K562 (cell line): ENCODE measurements at regions not wholly inside any gene's neighbourhood (a gene's known extent, or its start where the extent isn't known, plus 50 kb on each side); places are given as distances from the start of the nearest gene placed in this dataset.

Experiments
- ATAC-seq: fragments of 200-7000 bp; cut with Tn5 transposase; 3 replicates; pipeline ENCODE4 v1.9.1; 2020; ENCODE audit warnings: moderate library complexity
- BruUV-seq: library from RNA; stranded (reverse); fragments of 400-500 nt; replicated peaks from 2 replicates; lab custom pipeline; 2021; lab: Mats Ljungman, UMichigan
- CTCF ChIA-PET: fragments of 300-600 bp; formaldehyde crosslinking; extraction: SDS; loops from one replicate; lab custom pipeline; 2021; ENCODE audit warnings: low intra/inter-chr PET ratio; lab: Yijun Ruan, JAX
- POLR2A ChIA-PET: fragments of 300-600, 350-650 bp; sonication (Branson Sonifier 250); formaldehyde crosslinking; extraction: SDS; loops from one replicate; lab custom pipeline; 2021; ENCODE audit warnings: antibody characterized with exemption, inconsistent platforms; lab: Yijun Ruan, JAX
- DNase-seq, 4 experiments: peaks; one replicate each; pipeline versions ENCODE4 v3.0.0 to v3.0.0-alpha.2; 2011 to 2018; ENCODE audit warnings: low spot score in 3 of 4, mixed read lengths in 3 of 4; ENCODE audit errors: extremely low read depth in 1 of 4
- FAIRE-seq: peaks from 2 replicates; lab custom pipeline; 2011; peaks lifted over from hg19 to GRCh38; lab: Jason Lieb, UNC
- H2AFZ ChIP-seq: 2 replicates; pipeline ENCODE4 v1.6.0; 2011; ENCODE audit warnings: low read depth, low read length, control low read depth, inconsistent platforms
- H3K27ac ChIP-seq: fragments of 200-600 bp; 3 replicates; pipeline ENCODE4 v1.8.0; 2011; ENCODE audit warnings: low read depth, mild to moderate bottlenecking, control low read depth, inconsistent platforms, low read length, moderate library complexity, mixed read lengths; ENCODE audit errors: extremely low read depth
- H3K27me3 ChIP-seq, 2 experiments: fragments of 300-600 bp in 1 of 2; 2 replicates in 1 of 2; 3 replicates in 1 of 2; pipeline versions ENCODE4 v1.6.0 to v1.8.0; 2011; ENCODE audit warnings: inconsistent platforms in 2 of 2, low read length in 2 of 2, mild to moderate bottlenecking in 1 of 2, mixed read lengths in 1 of 2, moderate library complexity in 1 of 2; ENCODE audit not compliant: control insufficient read depth in 2 of 2, insufficient read depth in 2 of 2
- H3K36me3 ChIP-seq: fragments of 300-600 bp; 3 replicates; pipeline ENCODE4 v1.8.0; 2011; ENCODE audit warnings: mild to moderate bottlenecking, low read length, inconsistent platforms; ENCODE audit not compliant: control insufficient read depth, insufficient read depth
- H3K4me1 ChIP-seq, 2 experiments: fragments of 200-600 bp in 1 of 2; replicated peaks in 1 of 2; 2 replicates in 1 of 2; 3 replicates in 1 of 2; pipeline versions ENCODE4 v1.5.1 to v1.8.0; 2011; ENCODE audit warnings: inconsistent platforms in 2 of 2, low read length in 2 of 2, mild to moderate bottlenecking in 1 of 2, mixed read lengths in 1 of 2, moderate library complexity in 1 of 2; ENCODE audit not compliant: control insufficient read depth in 2 of 2, insufficient read depth in 2 of 2
- H3K4me2 ChIP-seq: 2 replicates; pipeline ENCODE4 v1.6.1; 2011; ENCODE audit warnings: low read length, control low read depth, inconsistent platforms, mixed read lengths; ENCODE audit not compliant: insufficient read depth
- H3K4me3 ChIP-seq: fragments of 200-600 bp; sonication (generic), shearing (Covaris generic); 2 replicates; pipeline ENCODE4 v1.5.1; 2016; ENCODE audit warnings: control low read depth, inconsistent platforms
- H3K79me2 ChIP-seq: fragments of 200-600 bp; 3 replicates; pipeline ENCODE4 v1.8.0; 2011; ENCODE audit warnings: low read length, inconsistent platforms; ENCODE audit not compliant: control insufficient read depth, insufficient read depth
- H3K9ac ChIP-seq, 2 experiments: 2 replicates each; pipeline versions ENCODE4 v1.6.0 to v1.6.1; 2011; ENCODE audit warnings: low read depth in 2 of 2, low read length in 2 of 2, control low read depth in 1 of 2, inconsistent platforms in 1 of 2, mild to moderate bottlenecking in 1 of 2, mixed read lengths in 1 of 2; ENCODE audit not compliant: insufficient read depth in 1 of 2
- H3K9me1 ChIP-seq: one replicate; pipeline ENCODE4 v1.6.0; 2011; ENCODE audit warnings: inconsistent platforms, mild to moderate bottlenecking, low read length, moderate library complexity; ENCODE audit not compliant: control insufficient read depth, insufficient read depth
- H3K9me3 ChIP-seq: replicated peaks from 2 replicates; pipeline ENCODE4 v1.5.1; 2011; ENCODE audit warnings: low read depth, low read length, inconsistent platforms; ENCODE audit not compliant: control insufficient read depth, insufficient read depth
- H4K20me1 ChIP-seq: replicated peaks from 2 replicates; pipeline ENCODE4 v1.6.1; 2011; ENCODE audit warnings: low read length, inconsistent platforms, mixed read lengths; ENCODE audit not compliant: control insufficient read depth, insufficient read depth
- ETV5 ChIP-seq: sonication (generic); formaldehyde crosslinking; IDR thresholded peaks from 2 replicates; pipeline ENCODE4 v1.4.0; 2020; ENCODE audit warnings: low read depth, mild to moderate bottlenecking, missing genetic modification reagents
- FOXJ3 ChIP-seq: sonication (generic); formaldehyde crosslinking; IDR thresholded peaks from 2 replicates; pipeline ENCODE4 v1.4.0; 2020; ENCODE audit warnings: mild to moderate bottlenecking, missing genetic modification reagents
- GTF3C2 ChIP-seq: IDR thresholded peaks from 3 replicates; pipeline ENCODE4 v1.6.1; 2011; ENCODE audit warnings: borderline replicate concordance, mild to moderate bottlenecking, moderate library complexity; ENCODE audit not compliant: insufficient read length; ENCODE audit errors: extremely low read depth
- MEF2D ChIP-seq: conservative IDR thresholded peaks from 2 replicates; pipeline ENCODE4 v1.6.1; 2016; ENCODE audit warnings: low read depth, missing genetic modification characterization, missing compliant biosample characterization
- PATZ1 ChIP-seq: fragments of 250-450 bp; sonication (Bioruptor Pico); IDR thresholded peaks from 2 replicates; pipeline ENCODE4 v1.5.0; 2020; ENCODE audit warnings: mild to moderate bottlenecking, borderline replicate concordance
- POLR2G ChIP-seq: fragments of 200-400 bp; formaldehyde crosslinking; IDR thresholded peaks from 2 replicates; pipeline ENCODE4 v1.6.1; 2017; ENCODE audit warnings: low read depth, mild to moderate bottlenecking, antibody characterized with exemption, low read length, moderate library complexity
- PTRF ChIP-seq: fragments of 450-650 bp; IDR thresholded peaks from 2 replicates; pipeline ENCODE4 v1.6.1; 2016; ENCODE audit warnings: mild to moderate bottlenecking, missing genetic modification characterization, missing compliant biosample characterization
- PTTG1 ChIP-seq: fragments of 450-650 bp; IDR thresholded peaks from 2 replicates; pipeline ENCODE4 v1.6.1; 2016; ENCODE audit warnings: low read depth, mild to moderate bottlenecking, missing genetic modification characterization, missing compliant biosample characterization
- RAD21 ChIP-seq, 2 experiments: fragments of 250-450 bp in 1 of 2; fragments of 450-650 bp in 1 of 2; sonication (Bioruptor Pico) in 1 of 2; formaldehyde crosslinking in 1 of 2; IDR thresholded peaks in 1 of 2; conservative IDR thresholded peaks in 1 of 2; 2 replicates each; pipeline versions ENCODE4 v1.4.0 to v1.8.0; 2020 to 2022; ENCODE audit warnings: mild to moderate bottlenecking in 2 of 2, moderate library complexity in 1 of 2
- YY1 ChIP-seq, 3 experiments: IDR thresholded peaks; 2 replicates each; pipeline ENCODE4 v1.6.1; 2011; ENCODE audit warnings: low read length in 2 of 3, mild to moderate bottlenecking in 2 of 3, moderate library complexity in 2 of 3, borderline replicate concordance in 1 of 3, control low read depth in 1 of 3, low read depth in 1 of 3; ENCODE audit not compliant: insufficient read depth in 3 of 3, insufficient replicate concordance in 2 of 3, control insufficient read depth in 1 of 3, insufficient read length in 1 of 3; ENCODE audit errors: extremely low read depth in 1 of 3
- ZFX ChIP-seq: sonication (generic); formaldehyde crosslinking; IDR thresholded peaks from 2 replicates; pipeline ENCODE4 v1.8.0; 2022; ENCODE audit warnings: mild to moderate bottlenecking, missing genetic modification reagents, moderate library complexity
- ZHX1 ChIP-seq: fragments of 150-350 bp; conservative IDR thresholded peaks from 2 replicates; pipeline ENCODE4 v1.6.1; 2014; ENCODE audit warnings: low read length
- ZNF408 ChIP-seq: fragments of 250-450 bp; sonication (Bioruptor Pico); IDR thresholded peaks from 2 replicates; pipeline ENCODE4 v1.4.0; 2020; ENCODE audit warnings: low read depth, mild to moderate bottlenecking, moderate library complexity
- ZNF76 ChIP-seq: fragments of 250-450 bp; sonication (Bioruptor Pico); IDR thresholded peaks from 2 replicates; pipeline ENCODE4 v1.4.0; 2020; ENCODE audit warnings: mild to moderate bottlenecking, moderate library complexity, borderline replicate concordance
- WGBS: fragments of 100-300 bp; shearing (Covaris generic); methylation state at CpG from one replicate; pipeline ENCODE4 v1.1.6; 2016; ENCODE audit warnings: low coverage, mixed read lengths; ENCODE audit not compliant: insufficient coverage; ENCODE audit errors: missing lambda C conversion rate; 5-methylcytosine and 5-hydroxymethylcytosine counted together
- in situ Hi-C: fragments of 300-500 bp; cut with MboI; formaldehyde crosslinking; loops from 4 replicates; pipeline ENCODE4 v1.15.0; 2018; ENCODE audit warnings: inconsistent platforms, mixed read lengths
- intact Hi-C: fragments of 100-400 bp; cut with micrococcal nuclease; formaldehyde crosslinking; loops from 2 replicates; pipeline ENCODE4 v1.14.2; 2022

- no peak for DNase-seq
- in situ Hi-C loops (no loop called here), intact Hi-C loops (no loop called here)
- H3K79me2 ChIP-seq: no peaks in the 10 kb centered on the region
- POLR2A ChIA-PET: no interaction called here
- H3K9ac ChIP-seq: no peak overlapping the region
- no peaks in the 10 kb centered on the region for H3K4me1 ChIP-seq
- ATAC-seq: no peak
- no peaks in the 10 kb centered on the region for H3K9me3 ChIP-seq
- H3K27me3 ChIP-seq: no peaks in the 10 kb centered on the region
- FAIRE-seq: no peak
- WGBS: 0% methylated on average over 5 of the region's 5 CpGs
- no TSS peak for BruUV-seq
- CTCF ChIA-PET: no interaction called here
- no peak overlapping the region for H2AFZ ChIP-seq
- H3K9me1 ChIP-seq: no peaks in the 10 kb centered on the region
- no peaks in the 10 kb centered on the region for H3K36me3 ChIP-seq
- no peak overlapping the region for H3K4me3 ChIP-seq
- no peak overlapping the region for H3K27ac ChIP-seq
- no peak overlapping the region for H3K4me2 ChIP-seq
- H4K20me1 ChIP-seq: no peaks in the 10 kb centered on the region; the same call in 1 of the 2 replicates
- TF ChIP-seq ZNF408 (no peak), ZNF76 (CRISPR knock-in tag) (no peak), PTTG1 (no peak), PATZ1 (no peak), PTRF (tag) (no peak), YY1 (IDR thresholded peaks at IDR 0.05; ENCODE audit: borderline replicate concordance in 1 of 3, control insufficient read depth in 1 of 3, extremely low read depth in 1 of 3, insufficient read depth in 3 of 3, insufficient read length in 1 of 3, insufficient replicate concordance in 2 of 3, low read depth in 1 of 3, low read length in 2 of 3) (no peak), POLR2G (no peak), MEF2D (no peak), FOXJ3 (CRISPR knock-in tag) (no peak), GTF3C2 (no peak), ETV5 (no peak), ZFX (CRISPR knock-in tag) (no peak), ZHX1 (no peak), RAD21 (CRISPR knock-in tag; conservative IDR thresholded peaks at IDR 0.05 in 1 of 2, IDR thresholded peaks at IDR 0.05 in 1 of 2) (no peak)
These were observed 126.2 kb upstream of the SH3BP4 start for GRCh38 chr2:234825616-234826015.
